GM12873 (cell line): ENCODE measurements at regions not wholly inside any gene's neighbourhood (a gene's known extent, or its start where the extent isn't known, plus 50 kb on each side); places are given as distances from the start of the nearest gene placed in this dataset.

Experiments used
- TF ChIP-seq, protein P1 (sequence below): IDR thresholded peaks from 2 replicates; pipeline ENCODE4 v1.5.1; 2012; ENCODE audit warnings: low read depth, mild to moderate bottlenecking, moderate library complexity, low read length, control low read depth; ENCODE audit not compliant: insufficient read depth; ENCODE audit errors: missing control alignments

DNA sequence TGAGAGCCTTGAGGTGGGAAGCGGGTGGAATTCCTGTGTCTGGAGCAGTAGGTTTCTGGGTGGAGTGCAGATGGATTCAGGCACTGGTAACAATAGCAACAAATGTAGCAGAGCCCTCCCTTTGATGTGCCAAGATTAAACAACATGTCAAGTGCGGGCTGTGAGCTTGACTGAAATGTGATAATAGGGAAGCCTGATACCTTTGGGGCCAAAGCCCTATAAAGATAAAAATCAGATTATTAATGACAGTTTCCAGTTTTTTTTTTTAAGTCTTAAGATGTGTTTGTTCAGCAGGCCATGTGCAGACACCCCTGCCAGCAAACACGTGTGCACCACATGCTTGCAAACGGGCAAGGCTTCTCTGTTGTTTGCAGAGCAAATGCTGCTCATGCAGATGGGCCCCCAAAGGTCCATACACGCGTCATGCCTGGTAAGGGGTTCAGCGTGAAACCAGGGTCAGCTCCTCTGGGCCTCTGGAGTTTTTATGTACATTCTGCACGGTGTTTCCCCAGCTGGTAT lies 193.2 kb downstream of the GADD45G start:
- TF ChIP-seq, protein P1, sequence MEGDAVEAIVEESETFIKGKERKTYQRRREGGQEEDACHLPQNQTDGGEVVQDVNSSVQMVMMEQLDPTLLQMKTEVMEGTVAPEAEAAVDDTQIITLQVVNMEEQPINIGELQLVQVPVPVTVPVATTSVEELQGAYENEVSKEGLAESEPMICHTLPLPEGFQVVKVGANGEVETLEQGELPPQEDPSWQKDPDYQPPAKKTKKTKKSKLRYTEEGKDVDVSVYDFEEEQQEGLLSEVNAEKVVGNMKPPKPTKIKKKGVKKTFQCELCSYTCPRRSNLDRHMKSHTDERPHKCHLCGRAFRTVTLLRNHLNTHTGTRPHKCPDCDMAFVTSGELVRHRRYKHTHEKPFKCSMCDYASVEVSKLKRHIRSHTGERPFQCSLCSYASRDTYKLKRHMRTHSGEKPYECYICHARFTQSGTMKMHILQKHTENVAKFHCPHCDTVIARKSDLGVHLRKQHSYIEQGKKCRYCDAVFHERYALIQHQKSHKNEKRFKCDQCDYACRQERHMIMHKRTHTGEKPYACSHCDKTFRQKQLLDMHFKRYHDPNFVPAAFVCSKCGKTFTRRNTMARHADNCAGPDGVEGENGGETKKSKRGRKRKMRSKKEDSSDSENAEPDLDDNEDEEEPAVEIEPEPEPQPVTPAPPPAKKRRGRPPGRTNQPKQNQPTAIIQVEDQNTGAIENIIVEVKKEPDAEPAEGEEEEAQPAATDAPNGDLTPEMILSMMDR, result no peak

DNA sequence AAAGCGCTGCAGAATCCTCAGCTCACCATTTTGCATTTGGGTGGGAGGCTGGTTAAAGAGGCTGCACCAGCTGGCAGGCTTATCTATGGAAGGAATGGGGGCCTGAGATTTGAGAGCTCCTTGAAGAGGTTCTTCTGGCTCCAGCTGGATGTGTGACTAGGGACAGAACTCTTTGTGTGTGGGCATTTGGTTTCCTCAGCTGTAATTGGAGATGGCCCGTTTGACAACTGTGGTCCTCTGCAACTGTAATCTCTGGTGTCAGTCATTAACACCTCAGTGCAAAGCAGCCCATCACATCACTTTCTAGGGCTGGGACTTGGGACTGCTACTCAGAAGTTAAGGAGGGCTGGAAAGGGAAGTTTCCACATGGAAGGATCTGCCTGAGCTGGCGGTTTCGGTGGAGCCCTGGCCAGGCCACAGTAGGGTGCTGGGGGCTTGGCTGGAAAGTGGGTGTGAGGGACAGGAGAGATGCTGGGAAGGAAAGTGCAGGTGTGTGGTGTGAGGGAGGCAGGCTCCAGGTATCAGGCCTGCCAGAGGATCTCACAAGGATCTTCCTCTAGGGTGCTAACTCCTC lies 193.8 kb downstream of the GADD45G start:
- TF ChIP-seq, protein P1, result no peak

DNA sequence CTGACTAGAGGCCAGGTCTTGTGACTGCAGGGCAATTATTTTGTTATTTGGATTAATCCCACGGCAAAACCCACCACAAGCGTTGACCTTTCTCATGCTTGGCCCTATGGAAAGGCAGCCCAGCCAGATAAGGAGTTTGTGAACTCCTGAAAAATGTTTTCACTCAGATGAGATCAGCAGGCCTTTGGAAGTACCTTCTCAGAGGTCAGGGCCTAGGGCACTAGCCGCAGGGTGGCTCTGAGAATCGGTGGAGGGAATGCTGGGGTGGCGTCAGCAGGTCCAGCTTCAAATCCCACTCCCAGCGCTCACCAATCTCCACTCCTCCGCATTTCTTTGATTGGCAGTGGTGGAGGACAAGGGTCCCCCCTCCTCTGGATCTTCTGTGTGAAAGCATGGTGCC lies 194.4 kb downstream of the GADD45G start:
- TF ChIP-seq, protein P1, result no peak

DNA sequence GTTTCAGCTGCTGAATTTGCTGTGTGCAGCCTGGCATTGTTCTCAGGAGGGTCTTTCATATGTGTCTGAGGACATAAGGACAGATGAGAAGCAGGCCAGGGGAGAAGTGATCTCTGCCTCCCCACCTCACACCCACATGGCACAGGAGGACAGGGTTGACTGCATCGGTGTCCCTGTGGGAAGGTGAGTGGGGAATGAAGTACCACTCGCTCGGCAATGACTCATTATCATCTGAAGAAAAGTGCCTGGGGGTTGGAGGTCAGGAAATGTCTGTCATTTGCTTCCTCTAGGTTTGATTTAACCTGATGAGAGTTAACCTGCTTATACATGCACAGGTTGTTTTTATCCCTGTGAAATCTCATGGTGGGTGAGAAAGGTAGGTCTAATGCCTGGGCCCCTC lies 195.0 kb downstream of the GADD45G start:
- TF ChIP-seq, protein P1, result no peak

DNA sequence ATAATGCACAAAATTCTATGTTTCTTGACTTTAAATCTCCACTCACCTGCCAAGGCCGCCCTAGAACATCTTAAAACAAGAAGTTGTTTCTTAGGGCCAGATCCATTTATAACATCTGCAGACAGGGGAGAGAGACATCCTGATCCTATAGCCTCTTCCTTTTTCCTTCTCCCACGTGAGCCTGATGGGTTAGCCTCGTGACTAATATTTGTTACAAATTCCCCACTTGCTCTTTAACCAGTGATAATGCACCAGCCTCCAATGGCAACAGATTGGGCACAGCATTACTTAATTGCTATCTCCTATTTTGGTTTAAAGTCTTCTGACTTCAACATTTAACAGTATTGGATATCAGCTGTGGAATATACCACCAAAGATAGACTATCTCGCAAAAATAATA lies 196.5 kb downstream of the GADD45G start:
- TF ChIP-seq, protein P1, result no peak

DNA sequence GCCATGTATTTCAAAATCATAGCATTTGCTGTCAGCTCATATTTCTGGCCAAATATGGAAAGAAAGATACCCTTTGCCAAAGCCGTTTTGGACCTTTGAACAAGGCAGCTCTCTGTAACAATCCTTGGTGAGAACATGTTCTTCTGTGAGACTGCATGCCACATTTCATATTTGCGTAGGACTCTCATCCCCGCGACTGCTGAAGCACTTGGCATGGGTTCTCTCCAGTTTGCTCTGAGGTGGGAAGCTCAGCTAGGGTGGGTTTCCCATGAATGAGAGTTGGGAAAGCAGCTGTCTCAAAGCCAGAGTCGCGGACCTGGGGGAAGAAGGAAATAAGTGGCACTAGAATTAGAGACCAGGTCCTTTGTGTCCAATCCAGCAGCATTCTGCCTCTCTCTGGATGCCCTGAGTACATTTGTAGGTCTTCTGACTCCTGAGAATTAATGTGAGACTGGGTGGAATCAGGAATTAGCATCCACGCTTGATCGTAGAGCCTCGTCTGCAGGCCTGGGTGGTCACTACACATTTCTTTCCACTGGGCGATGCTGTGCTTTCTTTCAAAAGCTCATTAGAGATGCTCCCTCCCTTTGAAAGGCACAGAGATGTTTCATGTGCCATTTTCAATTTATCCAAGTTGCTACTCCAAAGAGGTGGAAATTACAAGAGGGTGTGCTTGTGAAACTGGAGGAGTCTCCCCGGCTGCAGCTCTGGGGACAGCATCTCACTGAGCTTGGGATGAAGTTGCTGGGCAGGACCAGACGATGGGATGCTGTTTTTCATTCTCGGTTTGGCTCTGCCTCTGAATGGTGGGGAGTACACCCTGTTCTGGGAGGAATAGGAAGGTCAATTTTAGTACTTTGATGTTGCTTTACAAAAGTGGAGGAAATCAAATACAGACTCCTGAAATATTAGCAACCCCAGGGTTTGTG lies 197.2 kb downstream of the GADD45G start:
- TF ChIP-seq, protein P1, result no peak

DNA sequence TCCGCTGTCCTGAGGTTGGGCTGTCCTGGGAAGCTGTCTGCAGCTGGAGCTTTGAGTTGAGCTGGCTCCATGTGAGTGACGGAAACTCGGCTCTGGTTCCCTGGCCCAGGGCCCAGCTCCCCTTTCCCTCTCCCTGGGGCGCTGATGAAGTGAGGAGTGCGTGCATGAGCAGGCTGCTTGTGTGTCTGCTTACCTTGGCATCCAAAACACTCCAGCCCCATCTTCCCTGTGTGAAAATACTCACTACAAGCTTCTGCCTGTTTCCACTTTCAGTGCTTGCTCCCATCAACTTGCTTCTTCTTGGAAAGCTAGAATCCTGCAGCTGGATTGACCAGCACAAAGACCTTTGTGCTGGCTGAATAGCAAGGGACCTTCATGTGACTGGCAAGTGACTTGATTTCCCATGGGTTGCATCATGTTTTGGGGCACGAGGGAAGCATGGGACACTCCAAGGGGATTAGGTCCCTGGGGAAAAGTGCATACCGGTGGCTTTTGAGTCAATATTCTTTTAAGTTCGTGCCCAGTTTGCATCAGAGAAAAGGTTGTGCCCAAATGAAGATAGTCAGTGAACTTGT lies 198.1 kb downstream of the GADD45G start:
- TF ChIP-seq, protein P1, result no peak
